ENCODE measurements at regions not wholly inside any gene's neighbourhood (a gene's known extent, or its start where the extent isn't known, plus 50 kb on each side); places are given as distances from the start of the nearest gene placed in this dataset.

DNA sequence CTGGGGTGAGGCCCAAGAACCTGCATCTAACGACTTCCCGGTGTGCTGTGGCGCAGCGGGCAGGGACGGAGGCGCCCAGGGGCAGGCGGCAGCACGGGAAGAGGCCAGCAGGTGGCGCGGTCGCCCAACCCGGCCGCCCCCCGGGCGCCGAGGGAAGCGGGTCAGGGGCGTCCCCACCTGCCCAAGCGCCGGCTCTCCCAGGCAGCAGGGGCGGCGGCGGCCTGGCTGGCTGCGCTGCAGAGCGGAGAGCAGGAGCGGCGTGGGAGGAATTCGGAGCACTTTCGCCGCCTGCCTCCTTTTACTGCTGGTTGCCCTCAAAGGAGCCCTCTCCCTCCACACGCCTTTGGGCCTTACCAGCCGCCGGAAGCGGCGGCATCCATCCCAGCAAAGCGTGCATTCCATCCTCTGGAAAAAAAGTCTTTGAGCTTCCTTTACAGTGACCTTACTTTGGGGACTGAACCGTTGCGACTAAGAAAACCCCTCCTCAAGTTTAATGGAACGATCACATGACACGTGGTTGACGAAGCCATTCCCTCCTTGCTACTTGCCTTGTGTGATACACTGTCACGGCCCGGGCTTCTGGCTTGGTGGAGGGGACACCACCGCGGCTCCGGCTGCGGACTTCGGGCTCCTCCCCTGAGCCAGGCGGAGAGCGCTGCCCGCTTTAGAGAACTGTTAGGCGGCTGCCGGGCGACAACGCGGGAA, 106.8 kb upstream of the CLMP start:
- ATAC-seq: peak; percentile 94
- TF ChIP-seq, protein P1, sequence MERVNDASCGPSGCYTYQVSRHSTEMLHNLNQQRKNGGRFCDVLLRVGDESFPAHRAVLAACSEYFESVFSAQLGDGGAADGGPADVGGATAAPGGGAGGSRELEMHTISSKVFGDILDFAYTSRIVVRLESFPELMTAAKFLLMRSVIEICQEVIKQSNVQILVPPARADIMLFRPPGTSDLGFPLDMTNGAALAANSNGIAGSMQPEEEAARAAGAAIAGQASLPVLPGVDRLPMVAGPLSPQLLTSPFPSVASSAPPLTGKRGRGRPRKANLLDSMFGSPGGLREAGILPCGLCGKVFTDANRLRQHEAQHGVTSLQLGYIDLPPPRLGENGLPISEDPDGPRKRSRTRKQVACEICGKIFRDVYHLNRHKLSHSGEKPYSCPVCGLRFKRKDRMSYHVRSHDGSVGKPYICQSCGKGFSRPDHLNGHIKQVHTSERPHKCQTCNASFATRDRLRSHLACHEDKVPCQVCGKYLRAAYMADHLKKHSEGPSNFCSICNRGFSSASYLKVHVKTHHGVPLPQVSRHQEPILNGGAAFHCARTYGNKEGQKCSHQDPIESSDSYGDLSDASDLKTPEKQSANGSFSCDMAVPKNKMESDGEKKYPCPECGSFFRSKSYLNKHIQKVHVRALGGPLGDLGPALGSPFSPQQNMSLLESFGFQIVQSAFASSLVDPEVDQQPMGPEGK (CRISPR knock-in tag; IDR thresholded peaks at IDR 0.05; ENCODE audit: borderline replicate concordance): no peak
- TF ChIP-seq ESRRG (CRISPR knock-in tag; IDR thresholded peaks at IDR 0.05) (no peak), PPARA (CRISPR knock-in tag; IDR thresholded peaks at IDR 0.05; ENCODE audit: borderline replicate concordance) (no peak), ZFP3 (CRISPR knock-in tag; IDR thresholded peaks at IDR 0.05) (no peak), CSDC2 (CRISPR knock-in tag; IDR thresholded peaks at IDR 0.05) (no peak), ZC3H10 (CRISPR knock-in tag; IDR thresholded peaks at IDR 0.05) (no peak), RARB (CRISPR knock-in tag; IDR thresholded peaks at IDR 0.05) (no peak), SNAI2 (CRISPR knock-in tag; IDR thresholded peaks at IDR 0.05) (no peak), ZFP30 (CRISPR knock-in tag; IDR thresholded peaks at IDR 0.05) (no peak), GLIS3 (CRISPR knock-in tag; IDR thresholded peaks at IDR 0.05) (no peak), TCF4 (CRISPR knock-in tag; IDR thresholded peaks at IDR 0.05; ENCODE audit: borderline replicate concordance) (no peak), TOX (CRISPR knock-in tag; IDR thresholded peaks at IDR 0.05; ENCODE audit: borderline replicate concordance) (no peak), BACH2 (CRISPR knock-in tag; IDR thresholded peaks at IDR 0.05; ENCODE audit: borderline replicate concordance) (no peak), ZNF70 (CRISPR knock-in tag; IDR thresholded peaks at IDR 0.05) (no peak), ARNTL (CRISPR knock-in tag; IDR thresholded peaks at IDR 0.05; ENCODE audit: borderline replicate concordance, low read depth) (no peak)
- TF ChIP-seq, protein P2, sequence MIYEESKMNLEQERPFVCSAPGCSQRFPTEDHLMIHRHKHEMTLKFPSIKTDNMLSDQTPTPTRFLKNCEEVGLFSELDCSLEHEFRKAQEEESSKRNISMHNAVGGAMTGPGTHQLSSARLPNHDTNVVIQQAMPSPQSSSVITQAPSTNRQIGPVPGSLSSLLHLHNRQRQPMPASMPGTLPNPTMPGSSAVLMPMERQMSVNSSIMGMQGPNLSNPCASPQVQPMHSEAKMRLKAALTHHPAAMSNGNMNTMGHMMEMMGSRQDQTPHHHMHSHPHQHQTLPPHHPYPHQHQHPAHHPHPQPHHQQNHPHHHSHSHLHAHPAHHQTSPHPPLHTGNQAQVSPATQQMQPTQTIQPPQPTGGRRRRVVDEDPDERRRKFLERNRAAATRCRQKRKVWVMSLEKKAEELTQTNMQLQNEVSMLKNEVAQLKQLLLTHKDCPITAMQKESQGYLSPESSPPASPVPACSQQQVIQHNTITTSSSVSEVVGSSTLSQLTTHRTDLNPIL (CRISPR knock-in tag; IDR thresholded peaks at IDR 0.05; ENCODE audit: low read depth): no peak
- TF ChIP-seq, protein P3, sequence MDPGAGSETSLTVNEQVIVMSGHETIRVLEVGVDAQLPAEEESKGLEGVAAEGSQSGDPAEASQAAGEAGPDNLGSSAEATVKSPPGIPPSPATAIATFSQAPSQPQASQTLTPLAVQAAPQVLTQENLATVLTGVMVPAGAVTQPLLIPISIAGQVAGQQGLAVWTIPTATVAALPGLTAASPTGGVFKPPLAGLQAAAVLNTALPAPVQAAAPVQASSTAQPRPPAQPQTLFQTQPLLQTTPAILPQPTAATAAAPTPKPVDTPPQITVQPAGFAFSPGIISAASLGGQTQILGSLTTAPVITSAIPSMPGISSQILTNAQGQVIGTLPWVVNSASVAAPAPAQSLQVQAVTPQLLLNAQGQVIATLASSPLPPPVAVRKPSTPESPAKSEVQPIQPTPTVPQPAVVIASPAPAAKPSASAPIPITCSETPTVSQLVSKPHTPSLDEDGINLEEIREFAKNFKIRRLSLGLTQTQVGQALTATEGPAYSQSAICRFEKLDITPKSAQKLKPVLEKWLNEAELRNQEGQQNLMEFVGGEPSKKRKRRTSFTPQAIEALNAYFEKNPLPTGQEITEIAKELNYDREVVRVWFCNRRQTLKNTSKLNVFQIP (CRISPR knock-in tag; IDR thresholded peaks at IDR 0.05; ENCODE audit: borderline replicate concordance, low read depth): no peak
- TF ChIP-seq, protein P4, sequence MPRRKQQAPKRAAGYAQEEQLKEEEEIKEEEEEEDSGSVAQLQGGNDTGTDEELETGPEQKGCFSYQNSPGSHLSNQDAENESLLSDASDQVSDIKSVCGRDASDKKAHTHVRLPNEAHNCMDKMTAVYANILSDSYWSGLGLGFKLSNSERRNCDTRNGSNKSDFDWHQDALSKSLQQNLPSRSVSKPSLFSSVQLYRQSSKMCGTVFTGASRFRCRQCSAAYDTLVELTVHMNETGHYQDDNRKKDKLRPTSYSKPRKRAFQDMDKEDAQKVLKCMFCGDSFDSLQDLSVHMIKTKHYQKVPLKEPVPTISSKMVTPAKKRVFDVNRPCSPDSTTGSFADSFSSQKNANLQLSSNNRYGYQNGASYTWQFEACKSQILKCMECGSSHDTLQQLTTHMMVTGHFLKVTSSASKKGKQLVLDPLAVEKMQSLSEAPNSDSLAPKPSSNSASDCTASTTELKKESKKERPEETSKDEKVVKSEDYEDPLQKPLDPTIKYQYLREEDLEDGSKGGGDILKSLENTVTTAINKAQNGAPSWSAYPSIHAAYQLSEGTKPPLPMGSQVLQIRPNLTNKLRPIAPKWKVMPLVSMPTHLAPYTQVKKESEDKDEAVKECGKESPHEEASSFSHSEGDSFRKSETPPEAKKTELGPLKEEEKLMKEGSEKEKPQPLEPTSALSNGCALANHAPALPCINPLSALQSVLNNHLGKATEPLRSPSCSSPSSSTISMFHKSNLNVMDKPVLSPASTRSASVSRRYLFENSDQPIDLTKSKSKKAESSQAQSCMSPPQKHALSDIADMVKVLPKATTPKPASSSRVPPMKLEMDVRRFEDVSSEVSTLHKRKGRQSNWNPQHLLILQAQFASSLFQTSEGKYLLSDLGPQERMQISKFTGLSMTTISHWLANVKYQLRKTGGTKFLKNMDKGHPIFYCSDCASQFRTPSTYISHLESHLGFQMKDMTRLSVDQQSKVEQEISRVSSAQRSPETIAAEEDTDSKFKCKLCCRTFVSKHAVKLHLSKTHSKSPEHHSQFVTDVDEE (CRISPR knock-in tag; IDR thresholded peaks at IDR 0.05): no peak
- TF ChIP-seq, protein P5, sequence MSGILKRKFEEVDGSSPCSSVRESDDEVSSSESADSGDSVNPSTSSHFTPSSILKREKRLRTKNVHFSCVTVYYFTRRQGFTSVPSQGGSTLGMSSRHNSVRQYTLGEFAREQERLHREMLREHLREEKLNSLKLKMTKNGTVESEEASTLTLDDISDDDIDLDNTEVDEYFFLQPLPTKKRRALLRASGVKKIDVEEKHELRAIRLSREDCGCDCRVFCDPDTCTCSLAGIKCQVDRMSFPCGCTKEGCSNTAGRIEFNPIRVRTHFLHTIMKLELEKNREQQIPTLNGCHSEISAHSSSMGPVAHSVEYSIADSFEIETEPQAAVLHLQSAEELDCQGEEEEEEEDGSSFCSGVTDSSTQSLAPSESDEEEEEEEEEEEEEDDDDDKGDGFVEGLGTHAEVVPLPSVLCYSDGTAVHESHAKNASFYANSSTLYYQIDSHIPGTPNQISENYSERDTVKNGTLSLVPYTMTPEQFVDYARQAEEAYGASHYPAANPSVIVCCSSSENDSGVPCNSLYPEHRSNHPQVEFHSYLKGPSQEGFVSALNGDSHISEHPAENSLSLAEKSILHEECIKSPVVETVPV (CRISPR knock-in tag; IDR thresholded peaks at IDR 0.05): no peak

DNA sequence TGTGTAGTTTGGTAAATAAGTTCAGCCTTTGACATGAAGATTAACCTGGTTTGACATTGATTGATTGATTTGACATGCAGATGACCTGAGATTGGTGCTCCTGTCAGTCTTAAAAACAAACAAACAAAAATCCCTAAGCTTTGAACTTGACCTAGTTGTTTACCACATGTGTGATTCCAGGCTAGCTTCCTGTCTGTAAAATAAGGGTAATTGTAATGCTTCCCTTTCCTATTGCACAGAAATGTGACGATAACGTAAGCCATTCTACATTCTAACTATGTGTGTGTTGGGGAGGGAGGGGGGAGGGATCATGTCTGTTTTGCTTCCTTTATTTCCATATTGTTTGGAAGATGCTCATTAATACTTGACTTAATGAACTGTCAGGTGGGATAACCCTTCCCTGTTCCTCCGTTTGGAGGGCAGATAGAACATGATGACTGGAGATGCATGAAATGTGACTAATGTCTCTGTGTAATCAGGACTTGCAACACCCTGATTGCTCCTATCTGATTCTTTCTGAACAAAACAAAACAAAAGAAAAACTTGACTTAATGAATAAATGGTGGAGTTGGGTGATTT, 106.1 kb upstream of the CLMP start:
- TF ChIP-seq, protein P3 (CRISPR knock-in tag; IDR thresholded peaks at IDR 0.05; ENCODE audit: borderline replicate concordance, low read depth): no peak
- TF ChIP-seq ZFP3 (CRISPR knock-in tag; IDR thresholded peaks at IDR 0.05): no peak
- TF ChIP-seq, protein P5 (CRISPR knock-in tag; IDR thresholded peaks at IDR 0.05): no peak
- no peak for ATAC-seq
